ENCODE measurements at regions not wholly inside any gene's neighbourhood (a gene's known extent, or its start where the extent isn't known, plus 50 kb on each side); places are given as distances from the start of the nearest gene placed in this dataset.

DNA sequence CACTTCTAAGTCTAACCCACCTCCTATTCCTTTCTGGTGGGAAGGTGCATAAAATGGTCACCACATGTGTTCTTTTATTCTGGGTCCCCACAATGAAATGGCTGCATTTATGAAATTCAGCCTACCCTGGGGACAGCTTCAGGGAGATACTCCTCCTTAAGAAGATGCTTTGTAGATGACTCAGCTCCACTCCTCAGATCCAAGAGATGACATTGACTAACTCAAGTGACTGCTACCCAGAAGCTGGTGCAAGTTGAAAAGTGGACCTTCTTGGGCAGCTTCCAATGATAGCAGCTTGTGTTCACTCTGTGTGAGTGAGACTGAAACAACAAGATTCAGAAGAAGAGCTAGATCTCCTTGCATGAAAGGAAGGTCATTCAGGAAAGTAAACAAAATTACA lies 113.4 kb downstream of the SCP2D1 start:
- Mint-ChIP-seq H3K4me1 (no peaks in the 10 kb centered on the region), H3K27ac (no peak overlapping the region), H3K4me3 (no peak overlapping the region), H3K9me3 (peaks cover 12% of the 10 kb centered on the region), H3K36me3 (no peaks in the 10 kb centered on the region), H3K27me3 (ENCODE audit: low read depth) (no peaks in the 10 kb centered on the region)
- TF ChIP-seq ZBTB21 (CRISPR knock-in tag; IDR thresholded peaks at IDR 0.05; ENCODE audit: borderline replicate concordance) = no peak
- TF ChIP-seq NFATC4 (CRISPR knock-in tag; IDR thresholded peaks at IDR 0.05) = no peak
- TF ChIP-seq GABPB1 (CRISPR knock-in tag; IDR thresholded peaks at IDR 0.05) = no peak
- TF ChIP-seq ZNF423 (CRISPR knock-in tag; IDR thresholded peaks at IDR 0.05) = no peak
- no peak for TF ChIP-seq CREB1 (CRISPR knock-in tag; IDR thresholded peaks at IDR 0.05)
- TF ChIP-seq CTCF (IDR thresholded peaks at IDR 0.05) = no peak
- no peak for TF ChIP-seq NR1H2 (CRISPR knock-in tag; IDR thresholded peaks at IDR 0.05)
- TF ChIP-seq MAX (CRISPR knock-in tag; IDR thresholded peaks at IDR 0.05) = no peak
- no peak for TF ChIP-seq SMAD3 (CRISPR knock-in tag; IDR thresholded peaks at IDR 0.05; ENCODE audit: borderline replicate concordance)
- no peak for TF ChIP-seq ATF3 (CRISPR knock-in tag; conservative IDR thresholded peaks at IDR 0.05)
- no peak for TF ChIP-seq PRRX2 (CRISPR knock-in tag; IDR thresholded peaks at IDR 0.05)
- TF ChIP-seq, protein P1, sequence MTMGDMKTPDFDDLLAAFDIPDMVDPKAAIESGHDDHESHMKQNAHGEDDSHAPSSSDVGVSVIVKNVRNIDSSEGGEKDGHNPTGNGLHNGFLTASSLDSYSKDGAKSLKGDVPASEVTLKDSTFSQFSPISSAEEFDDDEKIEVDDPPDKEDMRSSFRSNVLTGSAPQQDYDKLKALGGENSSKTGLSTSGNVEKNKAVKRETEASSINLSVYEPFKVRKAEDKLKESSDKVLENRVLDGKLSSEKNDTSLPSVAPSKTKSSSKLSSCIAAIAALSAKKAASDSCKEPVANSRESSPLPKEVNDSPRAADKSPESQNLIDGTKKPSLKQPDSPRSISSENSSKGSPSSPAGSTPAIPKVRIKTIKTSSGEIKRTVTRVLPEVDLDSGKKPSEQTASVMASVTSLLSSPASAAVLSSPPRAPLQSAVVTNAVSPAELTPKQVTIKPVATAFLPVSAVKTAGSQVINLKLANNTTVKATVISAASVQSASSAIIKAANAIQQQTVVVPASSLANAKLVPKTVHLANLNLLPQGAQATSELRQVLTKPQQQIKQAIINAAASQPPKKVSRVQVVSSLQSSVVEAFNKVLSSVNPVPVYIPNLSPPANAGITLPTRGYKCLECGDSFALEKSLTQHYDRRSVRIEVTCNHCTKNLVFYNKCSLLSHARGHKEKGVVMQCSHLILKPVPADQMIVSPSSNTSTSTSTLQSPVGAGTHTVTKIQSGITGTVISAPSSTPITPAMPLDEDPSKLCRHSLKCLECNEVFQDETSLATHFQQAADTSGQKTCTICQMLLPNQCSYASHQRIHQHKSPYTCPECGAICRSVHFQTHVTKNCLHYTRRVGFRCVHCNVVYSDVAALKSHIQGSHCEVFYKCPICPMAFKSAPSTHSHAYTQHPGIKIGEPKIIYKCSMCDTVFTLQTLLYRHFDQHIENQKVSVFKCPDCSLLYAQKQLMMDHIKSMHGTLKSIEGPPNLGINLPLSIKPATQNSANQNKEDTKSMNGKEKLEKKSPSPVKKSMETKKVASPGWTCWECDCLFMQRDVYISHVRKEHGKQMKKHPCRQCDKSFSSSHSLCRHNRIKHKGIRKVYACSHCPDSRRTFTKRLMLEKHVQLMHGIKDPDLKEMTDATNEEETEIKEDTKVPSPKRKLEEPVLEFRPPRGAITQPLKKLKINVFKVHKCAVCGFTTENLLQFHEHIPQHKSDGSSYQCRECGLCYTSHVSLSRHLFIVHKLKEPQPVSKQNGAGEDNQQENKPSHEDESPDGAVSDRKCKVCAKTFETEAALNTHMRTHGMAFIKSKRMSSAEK (CRISPR knock-in tag; IDR thresholded peaks at IDR 0.05; ENCODE audit: borderline replicate concordance) = no peak
- no peak for TF ChIP-seq JUN (CRISPR knock-in tag; IDR thresholded peaks at IDR 0.05)
- no peak for TF ChIP-seq ESRRA (CRISPR knock-in tag; IDR thresholded peaks at IDR 0.05; ENCODE audit: borderline replicate concordance)
- TF ChIP-seq SP1 (CRISPR knock-in tag; conservative IDR thresholded peaks at IDR 0.05) = no peak
- no peak for TF ChIP-seq EMX1 (CRISPR knock-in tag; IDR thresholded peaks at IDR 0.05)
- TF ChIP-seq ATF1 (CRISPR knock-in tag; IDR thresholded peaks at IDR 0.05) = no peak
- TF ChIP-seq, protein P2, sequence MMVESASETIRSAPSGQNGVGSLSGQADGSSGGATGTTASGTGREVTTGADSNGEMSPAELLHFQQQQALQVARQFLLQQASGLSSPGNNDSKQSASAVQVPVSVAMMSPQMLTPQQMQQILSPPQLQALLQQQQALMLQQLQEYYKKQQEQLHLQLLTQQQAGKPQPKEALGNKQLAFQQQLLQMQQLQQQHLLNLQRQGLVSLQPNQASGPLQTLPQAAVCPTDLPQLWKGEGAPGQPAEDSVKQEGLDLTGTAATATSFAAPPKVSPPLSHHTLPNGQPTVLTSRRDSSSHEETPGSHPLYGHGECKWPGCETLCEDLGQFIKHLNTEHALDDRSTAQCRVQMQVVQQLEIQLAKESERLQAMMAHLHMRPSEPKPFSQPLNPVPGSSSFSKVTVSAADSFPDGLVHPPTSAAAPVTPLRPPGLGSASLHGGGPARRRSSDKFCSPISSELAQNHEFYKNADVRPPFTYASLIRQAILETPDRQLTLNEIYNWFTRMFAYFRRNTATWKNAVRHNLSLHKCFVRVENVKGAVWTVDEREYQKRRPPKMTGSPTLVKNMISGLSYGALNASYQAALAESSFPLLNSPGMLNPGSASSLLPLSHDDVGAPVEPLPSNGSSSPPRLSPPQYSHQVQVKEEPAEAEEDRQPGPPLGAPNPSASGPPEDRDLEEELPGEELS (CRISPR knock-in tag; IDR thresholded peaks at IDR 0.05) = no peak
- TF ChIP-seq ZNF219 (CRISPR knock-in tag; IDR thresholded peaks at IDR 0.05; ENCODE audit: borderline replicate concordance) = no peak
- ATAC-seq (no peak), DNase-seq (ENCODE audit: low spot score) (no peak)
- ChIA-PET CTCF (no interaction called here), POLR2A (no interaction called here)

DNA sequence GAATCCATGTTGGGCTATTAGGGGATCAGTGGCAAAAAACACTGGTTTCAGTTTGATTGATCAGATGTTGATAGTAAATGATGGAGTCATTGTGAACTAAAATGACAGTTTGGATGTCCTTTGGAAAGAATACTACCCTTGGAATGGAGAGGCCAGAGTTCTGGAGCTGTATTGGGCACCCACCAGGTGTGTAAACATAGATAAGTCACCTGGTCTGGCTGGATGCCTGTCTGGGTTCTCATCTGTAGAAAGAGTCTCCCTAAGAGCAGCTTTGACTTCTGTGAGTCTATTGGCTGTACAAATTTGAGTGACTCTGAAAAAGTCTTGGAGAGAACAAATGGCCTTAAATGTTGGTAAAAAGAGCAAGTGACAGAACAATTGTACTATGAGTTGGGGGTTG lies 115.0 kb downstream of the SCP2D1 start:
- Mint-ChIP-seq H3K4me1 (no peaks in the 10 kb centered on the region), H3K4me3 (no peak overlapping the region), H3K9me3 (peaks cover 15% of the 10 kb centered on the region), H3K27ac (no peak overlapping the region), H3K27me3 (ENCODE audit: low read depth) (no peaks in the 10 kb centered on the region), H3K36me3 (no peaks in the 10 kb centered on the region)
- DNase-seq (ENCODE audit: low spot score) = no peak
- no peak for ATAC-seq
- CTCF ChIA-PET = no interaction called here
- POLR2A ChIA-PET = no interaction called here
- TF ChIP-seq ZBTB21 (CRISPR knock-in tag; IDR thresholded peaks at IDR 0.05; ENCODE audit: borderline replicate concordance) = no peak
- no peak for TF ChIP-seq ZNF512 (CRISPR knock-in tag; IDR thresholded peaks at IDR 0.05; ENCODE audit: borderline replicate concordance)
- TF ChIP-seq ELF4 (CRISPR knock-in tag; IDR thresholded peaks at IDR 0.05; ENCODE audit: low read depth) = no peak
- TF ChIP-seq ZNF232 (CRISPR knock-in tag; IDR thresholded peaks at IDR 0.05) = no peak
- TF ChIP-seq, protein P3, sequence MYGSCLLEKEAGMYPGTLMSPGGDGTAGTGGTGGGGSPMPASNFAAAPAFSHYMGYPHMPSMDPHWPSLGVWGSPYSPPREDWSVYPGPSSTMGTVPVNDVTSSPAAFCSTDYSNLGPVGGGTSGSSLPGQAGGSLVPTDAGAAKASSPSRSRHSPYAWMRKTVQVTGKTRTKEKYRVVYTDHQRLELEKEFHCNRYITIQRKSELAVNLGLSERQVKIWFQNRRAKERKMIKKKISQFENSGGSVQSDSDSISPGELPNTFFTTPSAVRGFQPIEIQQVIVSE (CRISPR knock-in tag; IDR thresholded peaks at IDR 0.05; ENCODE audit: borderline replicate concordance) = no peak
- no peak for TF ChIP-seq MXD4 (CRISPR knock-in tag; IDR thresholded peaks at IDR 0.05; ENCODE audit: borderline replicate concordance)
- TF ChIP-seq CREM (CRISPR knock-in tag; IDR thresholded peaks at IDR 0.05) = no peak
- TF ChIP-seq NFYB (CRISPR knock-in tag; conservative IDR thresholded peaks at IDR 0.05; ENCODE audit: low read depth) = no peak
- no peak for TF ChIP-seq CREB1 (CRISPR knock-in tag; IDR thresholded peaks at IDR 0.05)
- TF ChIP-seq SOX15 (CRISPR knock-in tag; IDR thresholded peaks at IDR 0.05) = no peak

Measured in WTC11 (cell line).